Lower leg skin (tissue), 3 donors: ENCODE measurements at regions not wholly inside any gene's neighbourhood (a gene's known extent, or its start where the extent isn't known, plus 50 kb on each side); places are given as distances from the start of the nearest gene placed in this dataset.

Experiments
- POLR2A ChIP-seq, 2 donors: fragments of 450-650 bp; IDR thresholded peaks; one replicate each; pipeline ENCODE4 v1.6.1; 2016 to 2017; ENCODE audit warnings: antibody characterized with exemption in 2 of 2, mild to moderate bottlenecking in 1 of 2, moderate library complexity in 1 of 2
- TF ChIP-seq, protein P1 (sequence below), 3 donors: fragments of 450-650 bp; IDR thresholded peaks; one replicate each; pipeline ENCODE4 v1.5.1; 2016; ENCODE audit warnings: antibody characterized with exemption in 3 of 3, mild to moderate bottlenecking in 3 of 3, moderate library complexity in 2 of 3

DNA sequence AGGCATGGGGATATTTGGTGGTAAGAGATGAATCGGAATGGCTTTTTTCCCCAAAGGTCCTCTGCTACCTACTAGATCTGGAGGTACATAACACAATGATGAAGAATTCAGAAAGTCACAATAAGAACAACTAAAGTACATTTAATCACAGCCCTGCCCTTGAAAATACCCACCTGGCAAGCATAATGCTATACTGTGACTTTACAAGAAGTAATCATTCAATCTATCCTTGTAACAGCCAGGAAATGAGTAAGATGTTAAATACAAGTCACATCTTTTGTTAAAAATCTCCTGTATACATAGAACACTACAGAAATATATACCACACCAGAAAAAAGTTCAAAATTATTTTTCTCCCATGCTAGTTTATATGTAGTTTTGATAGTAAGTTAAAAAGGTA lies 108.3 kb upstream of the ABCB5 start:
- TF ChIP-seq, protein P1, sequence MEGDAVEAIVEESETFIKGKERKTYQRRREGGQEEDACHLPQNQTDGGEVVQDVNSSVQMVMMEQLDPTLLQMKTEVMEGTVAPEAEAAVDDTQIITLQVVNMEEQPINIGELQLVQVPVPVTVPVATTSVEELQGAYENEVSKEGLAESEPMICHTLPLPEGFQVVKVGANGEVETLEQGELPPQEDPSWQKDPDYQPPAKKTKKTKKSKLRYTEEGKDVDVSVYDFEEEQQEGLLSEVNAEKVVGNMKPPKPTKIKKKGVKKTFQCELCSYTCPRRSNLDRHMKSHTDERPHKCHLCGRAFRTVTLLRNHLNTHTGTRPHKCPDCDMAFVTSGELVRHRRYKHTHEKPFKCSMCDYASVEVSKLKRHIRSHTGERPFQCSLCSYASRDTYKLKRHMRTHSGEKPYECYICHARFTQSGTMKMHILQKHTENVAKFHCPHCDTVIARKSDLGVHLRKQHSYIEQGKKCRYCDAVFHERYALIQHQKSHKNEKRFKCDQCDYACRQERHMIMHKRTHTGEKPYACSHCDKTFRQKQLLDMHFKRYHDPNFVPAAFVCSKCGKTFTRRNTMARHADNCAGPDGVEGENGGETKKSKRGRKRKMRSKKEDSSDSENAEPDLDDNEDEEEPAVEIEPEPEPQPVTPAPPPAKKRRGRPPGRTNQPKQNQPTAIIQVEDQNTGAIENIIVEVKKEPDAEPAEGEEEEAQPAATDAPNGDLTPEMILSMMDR (IDR thresholded peaks at IDR 0.05) = no peak
- no peak for TF ChIP-seq POLR2A (IDR thresholded peaks at IDR 0.05)
